ENCODE measurements at regions not wholly inside any gene's neighbourhood (a gene's known extent, or its start where the extent isn't known, plus 50 kb on each side); places are given as distances from the start of the nearest gene placed in this dataset.
"Not testable (repeated sequence)": the region's sequence is repeated elsewhere in the genome, so short reads cannot be mapped to it uniquely, and the experiment has no call there.

DNA sequence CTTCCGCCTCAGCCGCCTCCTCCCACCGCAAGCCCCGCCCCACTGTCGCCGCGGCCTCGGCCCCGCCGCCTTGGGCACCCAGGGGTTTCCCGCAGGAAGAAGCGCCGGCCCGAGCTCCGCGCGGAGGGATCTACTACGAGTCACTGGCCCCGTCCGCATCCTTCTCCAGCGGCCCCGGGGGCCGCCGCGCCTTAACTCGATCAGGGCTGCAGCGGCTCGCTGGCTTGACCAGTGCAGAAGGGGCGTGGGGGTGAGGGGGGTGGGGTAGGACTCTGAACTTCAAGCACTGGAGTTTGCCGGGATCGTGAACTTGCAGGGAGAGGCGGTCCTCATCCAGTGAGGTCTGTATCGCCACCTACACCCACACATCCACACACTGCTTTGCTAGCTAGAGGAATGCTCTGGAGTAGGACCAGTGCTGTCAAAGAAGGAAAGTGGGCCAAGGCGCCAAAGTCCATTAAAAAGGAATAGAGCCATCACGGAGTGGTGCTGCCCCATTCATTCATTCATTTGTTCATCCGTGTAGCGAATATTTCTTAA, 68.7 kb upstream of the NUDT4B start:
- TF ChIP-seq EZH2 (IDR thresholded peaks at IDR 0.05; ENCODE audit: borderline replicate concordance, insufficient read depth, low read depth, low read length, poor library complexity, severe bottlenecking): not testable (repeated sequence)
- TF ChIP-seq, protein P1, sequence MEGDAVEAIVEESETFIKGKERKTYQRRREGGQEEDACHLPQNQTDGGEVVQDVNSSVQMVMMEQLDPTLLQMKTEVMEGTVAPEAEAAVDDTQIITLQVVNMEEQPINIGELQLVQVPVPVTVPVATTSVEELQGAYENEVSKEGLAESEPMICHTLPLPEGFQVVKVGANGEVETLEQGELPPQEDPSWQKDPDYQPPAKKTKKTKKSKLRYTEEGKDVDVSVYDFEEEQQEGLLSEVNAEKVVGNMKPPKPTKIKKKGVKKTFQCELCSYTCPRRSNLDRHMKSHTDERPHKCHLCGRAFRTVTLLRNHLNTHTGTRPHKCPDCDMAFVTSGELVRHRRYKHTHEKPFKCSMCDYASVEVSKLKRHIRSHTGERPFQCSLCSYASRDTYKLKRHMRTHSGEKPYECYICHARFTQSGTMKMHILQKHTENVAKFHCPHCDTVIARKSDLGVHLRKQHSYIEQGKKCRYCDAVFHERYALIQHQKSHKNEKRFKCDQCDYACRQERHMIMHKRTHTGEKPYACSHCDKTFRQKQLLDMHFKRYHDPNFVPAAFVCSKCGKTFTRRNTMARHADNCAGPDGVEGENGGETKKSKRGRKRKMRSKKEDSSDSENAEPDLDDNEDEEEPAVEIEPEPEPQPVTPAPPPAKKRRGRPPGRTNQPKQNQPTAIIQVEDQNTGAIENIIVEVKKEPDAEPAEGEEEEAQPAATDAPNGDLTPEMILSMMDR (IDR thresholded peaks at IDR 0.05): not testable (repeated sequence)

Data from B cell (primary cell).